GM12878 (cell line): ENCODE measurements at regions not wholly inside any gene's neighbourhood (a gene's known extent, or its start where the extent isn't known, plus 50 kb on each side); places are given as distances from the start of the nearest gene placed in this dataset.
"Not testable (repeated sequence)": the region's sequence is repeated elsewhere in the genome, so short reads cannot be mapped to it uniquely, and the experiment has no call there.

Experiments used
- ATAC-seq: fragments of 200-7000 bp; cut with Tn5 transposase; 3 replicates; pipeline ENCODE4 v1.9.1; 2020; ENCODE audit warnings: mild to moderate bottlenecking, moderate library complexity
- BruUV-seq: library from RNA; stranded (reverse); fragments of 400-500 nt; replicated peaks from 2 replicates; lab custom pipeline; 2021; lab: Mats Ljungman, UMichigan
- CTCF ChIA-PET: fragments of 300-600 bp; sonication (Branson Sonifier 250); formaldehyde crosslinking; extraction: SDS; loops from one replicate; lab custom pipeline; 2021; ENCODE audit warnings: inconsistent platforms; lab: Yijun Ruan, JAX
- POLR2A ChIA-PET: fragments of 350-600 bp; formaldehyde crosslinking; extraction: SDS; loops from one replicate; lab custom pipeline; 2021; ENCODE audit warnings: inconsistent platforms; lab: Charles Lee
- RAD21 ChIA-PET: fragments of 300-600 bp; sonication (Branson Sonifier 250); formaldehyde crosslinking; loops from one replicate; lab custom pipeline; 2023; ENCODE audit warnings: antibody characterized with exemption; ENCODE audit not compliant: unreplicated experiment; lab: Charles Lee
- SMC1A ChIA-PET: fragments of 300-600 bp; sonication (Branson Sonifier 250); formaldehyde crosslinking; loops from one replicate; lab custom pipeline; 2023; ENCODE audit not compliant: unreplicated experiment, uncharacterized antibody; lab: Charles Lee
- DNase-seq: peaks from one replicate; pipeline ENCODE4 v3.0.0-alpha.2; 2011; ENCODE audit warnings: low read depth, low spot score
- FAIRE-seq: peaks from 3 replicates; lab custom pipeline; 2011; peaks lifted over from hg19 to GRCh38; lab: Jason Lieb, UNC
- H2AFZ ChIP-seq: 2 replicates; pipeline ENCODE4 v1.6.0; 2011; ENCODE audit warnings: low read depth, low read length, control low read depth; ENCODE audit not compliant: control insufficient read depth
- H3K27ac ChIP-seq: 2 replicates; pipeline ENCODE4 v1.5.1; 2011; ENCODE audit warnings: control low read depth; ENCODE audit not compliant: control insufficient read depth, insufficient read depth
- H3K27me3 ChIP-seq, 2 experiments: replicated peaks in 1 of 2; 2 replicates each; pipeline versions ENCODE4 v1.6.0 to v1.6.1; 2011; ENCODE audit warnings: low read length in 1 of 2; ENCODE audit not compliant: control insufficient read depth in 2 of 2, insufficient read depth in 2 of 2
- H3K36me3 ChIP-seq, 2 experiments: 2 replicates each; pipeline ENCODE4 v1.5.1; 2011; ENCODE audit warnings: low read length in 1 of 2; ENCODE audit not compliant: control insufficient read depth in 2 of 2, insufficient read depth in 2 of 2
- H3K4me1 ChIP-seq: 2 replicates; pipeline ENCODE4 v1.6.1; 2011; ENCODE audit warnings: mild to moderate bottlenecking, low read length, moderate library complexity, mixed read lengths; ENCODE audit not compliant: control insufficient read depth, insufficient read depth
- H3K4me2 ChIP-seq: 2 replicates; pipeline ENCODE4 v1.6.0; 2011; ENCODE audit warnings: control low read depth; ENCODE audit not compliant: control insufficient read depth, insufficient read depth
- H3K4me3 ChIP-seq: fragments of 200-600 bp; sonication (generic); 2 replicates; pipeline ENCODE4 v1.5.1; 2016
- H3K79me2 ChIP-seq: 2 replicates; pipeline ENCODE4 v1.6.0; 2011; ENCODE audit warnings: low read length; ENCODE audit not compliant: control insufficient read depth, insufficient read depth
- H3K9ac ChIP-seq: 2 replicates; pipeline ENCODE4 v1.8.0; 2011; ENCODE audit warnings: low read length, control low read depth, mixed read lengths; ENCODE audit not compliant: control insufficient read depth, insufficient read depth
- H3K9me3 ChIP-seq: replicated peaks from 3 replicates; pipeline ENCODE4 v1.5.1; 2011; ENCODE audit warnings: mild to moderate bottlenecking, low read length; ENCODE audit not compliant: control insufficient read depth, insufficient read depth
- H4K20me1 ChIP-seq: 2 replicates; pipeline ENCODE4 v1.6.0; 2011; ENCODE audit not compliant: control insufficient read depth, insufficient read depth
- ZBTB4 ChIP-seq: fragments of 450-650 bp; formaldehyde crosslinking; IDR thresholded peaks from 2 replicates; pipeline ENCODE4 v1.4.0; 2022; ENCODE audit warnings: mild to moderate bottlenecking, moderate library complexity
- WGBS: methylation state at CpG from one replicate; pipeline ENCODE4 v1.1.6; 2016; ENCODE audit warnings: low lambda C conversion rate; ENCODE audit not compliant: insufficient replicate concordance, insufficient coverage; ENCODE audit errors: missing lambda C conversion rate; 5-methylcytosine and 5-hydroxymethylcytosine counted together
- in situ Hi-C: fragments of 300-500 bp; cut with MboI; formaldehyde crosslinking; loops from 9 replicates; pipeline ENCODE4 v1.14.3; 2018; ENCODE audit warnings: mixed read lengths
- intact Hi-C: fragments of 100-400 bp; cut with micrococcal nuclease; formaldehyde crosslinking; loops from one replicate; pipeline ENCODE4 v1.14.2; 2022; ENCODE audit not compliant: unreplicated experiment

- no peak for TF ChIP-seq ZBTB4 (CRISPR knock-in tag)
- TF ChIP-seq, all 136 proteins: peak for 0
Measured at GRCh38 chr6:74000666-74001490, 304.9 kb downstream of the CD109 start (continued).

- WGBS: 67% methylated on average over 30 of the region's 30 CpGs
- POLR2A ChIA-PET, BruUV-seq, ATAC-seq, H3K79me2 ChIP-seq, H3K27ac ChIP-seq, H3K4me2 ChIP-seq, RAD21 ChIA-PET, H3K27me3 ChIP-seq, CTCF ChIA-PET, H3K4me3 ChIP-seq, H2AFZ ChIP-seq, H3K9ac ChIP-seq, H3K4me1 ChIP-seq, intact Hi-C loops, FAIRE-seq, H4K20me1 ChIP-seq, H3K9me3 ChIP-seq, H3K36me3 ChIP-seq, SMC1A ChIA-PET, DNase-seq, in situ Hi-C loops: not testable (repeated sequence)
Measured at GRCh38 chr6:73990609-73991238, 294.7 kb downstream of the CD109 start.
